Osteocyte (in vitro differentiated cells): ENCODE measurements at regions not wholly inside any gene's neighbourhood (a gene's known extent, or its start where the extent isn't known, plus 50 kb on each side); places are given as distances from the start of the nearest gene placed in this dataset.

Experiments
- DNase-seq: peaks from one replicate; pipeline ENCODE4 v3.0.0; 2021; ENCODE audit warnings: mixed read lengths; ENCODE audit not compliant: unreplicated experiment; ENCODE audit errors: extremely low spot score
- H3K27ac Mint-ChIP-seq: one replicate; pipeline ENCODE4 v1.8.0; 2021; ENCODE audit warnings: mild to moderate bottlenecking, mixed read lengths; ENCODE audit not compliant: unreplicated experiment
- H3K27me3 Mint-ChIP-seq: one replicate; pipeline ENCODE4 v1.8.0; 2021; ENCODE audit warnings: mixed read lengths; ENCODE audit not compliant: unreplicated experiment
- H3K36me3 Mint-ChIP-seq: one replicate; pipeline ENCODE4 v1.8.0; 2021; ENCODE audit warnings: mixed read lengths; ENCODE audit not compliant: unreplicated experiment
- H3K4me1 Mint-ChIP-seq: one replicate; pipeline ENCODE4 v1.8.0; 2021; ENCODE audit warnings: mixed read lengths; ENCODE audit not compliant: unreplicated experiment
- H3K4me3 Mint-ChIP-seq: one replicate; pipeline ENCODE4 v1.8.0; 2021; ENCODE audit warnings: mild to moderate bottlenecking, moderate library complexity, mixed read lengths; ENCODE audit not compliant: unreplicated experiment
- H3K9me3 Mint-ChIP-seq: one replicate; pipeline ENCODE4 v1.8.0; 2021; ENCODE audit warnings: mixed read lengths; ENCODE audit not compliant: unreplicated experiment
- TF ChIP-seq, protein P1 (sequence below): fragments of 200-600 bp; sonication (generic); IDR thresholded peaks from 2 replicates; pipeline ENCODE4 v1.5.0; 2021; ENCODE audit warnings: antibody characterized with exemption, mild to moderate bottlenecking, moderate library complexity

DNA sequence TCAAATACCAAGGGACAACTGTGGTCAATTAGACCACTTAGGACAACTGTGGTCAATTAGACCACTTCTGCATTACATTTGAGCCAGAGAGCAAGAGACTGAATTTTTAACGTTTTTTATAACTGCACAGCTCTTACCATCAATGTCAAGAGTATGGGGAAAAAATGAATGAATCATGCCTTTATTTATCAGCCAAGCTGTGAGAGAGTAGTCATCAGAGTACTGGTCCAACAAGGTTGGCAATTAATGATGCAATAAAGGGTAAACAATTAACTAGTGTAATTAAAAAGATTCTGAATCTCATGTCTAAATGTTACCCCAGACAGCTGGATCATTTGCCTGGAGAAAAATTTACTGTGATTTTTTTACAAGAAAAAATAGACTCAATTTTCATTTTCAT is 381.1 kb downstream of the LIG4 start:
- H3K9me3 Mint-ChIP-seq, result no peaks in the 10 kb centered on the region
- DNase-seq, result no peak
- H3K36me3 Mint-ChIP-seq, result no peaks in the 10 kb centered on the region
- TF ChIP-seq, protein P1, sequence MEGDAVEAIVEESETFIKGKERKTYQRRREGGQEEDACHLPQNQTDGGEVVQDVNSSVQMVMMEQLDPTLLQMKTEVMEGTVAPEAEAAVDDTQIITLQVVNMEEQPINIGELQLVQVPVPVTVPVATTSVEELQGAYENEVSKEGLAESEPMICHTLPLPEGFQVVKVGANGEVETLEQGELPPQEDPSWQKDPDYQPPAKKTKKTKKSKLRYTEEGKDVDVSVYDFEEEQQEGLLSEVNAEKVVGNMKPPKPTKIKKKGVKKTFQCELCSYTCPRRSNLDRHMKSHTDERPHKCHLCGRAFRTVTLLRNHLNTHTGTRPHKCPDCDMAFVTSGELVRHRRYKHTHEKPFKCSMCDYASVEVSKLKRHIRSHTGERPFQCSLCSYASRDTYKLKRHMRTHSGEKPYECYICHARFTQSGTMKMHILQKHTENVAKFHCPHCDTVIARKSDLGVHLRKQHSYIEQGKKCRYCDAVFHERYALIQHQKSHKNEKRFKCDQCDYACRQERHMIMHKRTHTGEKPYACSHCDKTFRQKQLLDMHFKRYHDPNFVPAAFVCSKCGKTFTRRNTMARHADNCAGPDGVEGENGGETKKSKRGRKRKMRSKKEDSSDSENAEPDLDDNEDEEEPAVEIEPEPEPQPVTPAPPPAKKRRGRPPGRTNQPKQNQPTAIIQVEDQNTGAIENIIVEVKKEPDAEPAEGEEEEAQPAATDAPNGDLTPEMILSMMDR, result no peak
- H3K4me1 Mint-ChIP-seq, result peaks cover 21% of the 10 kb centered on the region
- no peaks in the 10 kb centered on the region for H3K27me3 Mint-ChIP-seq
- H3K4me3 Mint-ChIP-seq, result no peak overlapping the region
- no peak overlapping the region for H3K27ac Mint-ChIP-seq

DNA sequence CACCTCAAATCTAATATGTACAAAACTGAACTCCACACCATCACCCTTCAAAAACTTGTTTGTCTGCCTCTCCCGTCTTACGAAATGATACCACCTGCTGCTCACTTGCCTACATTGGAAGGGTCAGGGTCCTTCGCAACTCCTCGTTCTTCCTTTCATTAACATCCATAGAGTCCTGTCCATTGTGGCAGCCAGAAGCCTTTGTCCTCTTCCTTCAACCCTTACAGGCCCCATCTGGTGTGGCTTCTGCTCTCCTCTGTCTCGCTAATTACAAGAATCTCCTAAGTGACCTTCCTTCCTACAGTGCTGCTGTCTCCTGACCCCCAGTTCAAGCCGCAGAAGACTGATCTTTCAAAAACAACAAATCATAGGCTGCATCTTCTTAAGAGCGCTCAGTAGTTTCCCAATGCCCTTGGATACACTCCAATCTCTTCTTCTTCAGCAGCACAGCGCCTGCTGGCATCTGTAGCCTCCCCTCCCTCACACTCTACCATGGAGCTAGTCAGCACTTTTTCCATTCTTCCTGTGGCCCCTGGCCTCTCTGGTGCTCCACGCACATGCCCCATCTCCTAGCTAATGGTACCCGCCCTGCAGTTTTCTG is 382.7 kb downstream of the LIG4 start:
- Mint-ChIP-seq H3K36me3 (no peaks in the 10 kb centered on the region), H3K27ac (no peak overlapping the region), H3K4me1 (peaks cover 21% of the 10 kb centered on the region), H3K27me3 (no peaks in the 10 kb centered on the region), H3K9me3 (no peaks in the 10 kb centered on the region), H3K4me3 (no peak overlapping the region)
- TF ChIP-seq, protein P1, result no peak
- DNase-seq, result no peak

DNA sequence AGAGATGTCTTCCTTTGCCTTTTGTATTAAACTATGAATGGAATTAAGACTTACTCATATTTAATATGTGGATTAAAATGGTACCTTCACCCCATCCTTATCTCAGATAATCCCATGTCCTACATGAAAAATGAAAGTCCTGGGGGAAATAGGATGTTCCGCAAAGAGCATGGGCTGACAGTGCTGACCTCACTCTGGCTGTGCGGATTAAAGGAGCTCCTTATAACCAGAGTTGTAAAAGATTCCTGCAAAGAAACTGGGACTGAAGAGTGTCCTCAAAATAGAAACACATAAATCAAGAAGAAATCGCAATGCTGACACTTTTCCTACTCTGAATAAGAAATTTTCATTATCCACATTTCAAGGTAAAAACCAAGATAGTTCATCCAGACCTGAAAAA is 384.5 kb downstream of the LIG4 start:
- no peaks in the 10 kb centered on the region for H3K27me3 Mint-ChIP-seq
- H3K9me3 Mint-ChIP-seq, result no peaks in the 10 kb centered on the region
- TF ChIP-seq, protein P1, result no peak
- DNase-seq, result no peak
- no peaks in the 10 kb centered on the region for H3K36me3 Mint-ChIP-seq
- H3K4me1 Mint-ChIP-seq, result peaks cover 21% of the 10 kb centered on the region
- H3K4me3 Mint-ChIP-seq, result no peak overlapping the region
- no peak overlapping the region for H3K27ac Mint-ChIP-seq

DNA sequence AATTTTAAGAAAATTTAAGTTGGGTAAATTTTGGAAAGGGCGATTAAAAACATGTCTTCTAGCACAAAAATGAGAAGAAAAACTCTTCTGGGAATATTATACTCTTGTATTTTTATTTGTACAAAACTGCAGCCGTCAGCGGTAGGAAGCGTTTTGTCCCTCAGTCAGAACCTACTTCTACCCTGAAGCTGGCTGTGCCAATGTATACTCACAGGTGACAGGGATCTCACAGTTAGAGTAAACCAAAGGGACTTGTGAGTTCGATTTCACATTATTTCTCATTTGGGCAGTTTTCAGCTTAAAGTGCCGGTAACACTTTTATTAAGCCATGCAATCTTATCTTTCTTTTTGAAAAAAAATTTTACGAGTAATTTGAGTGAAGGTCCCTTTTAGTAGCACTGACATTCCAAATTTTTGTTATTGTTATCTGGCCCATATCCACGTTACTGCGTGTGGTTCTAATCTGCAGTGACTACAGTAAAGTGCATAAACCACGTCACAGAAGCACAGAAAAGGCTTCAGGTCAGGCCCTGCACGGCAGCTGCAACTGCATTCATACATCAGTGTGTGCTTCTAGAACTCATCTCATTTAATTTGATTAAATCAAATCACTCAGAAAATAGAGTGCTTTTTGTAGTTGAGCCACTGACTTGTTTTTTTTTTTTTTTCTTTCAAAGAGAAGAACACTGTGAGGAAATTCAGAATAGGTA is 387.3 kb downstream of the LIG4 start:
- no peak for DNase-seq
- Mint-ChIP-seq H3K4me3 (no peak overlapping the region), H3K36me3 (no peaks in the 10 kb centered on the region), H3K27me3 (no peaks in the 10 kb centered on the region), H3K9me3 (no peaks in the 10 kb centered on the region), H3K4me1 (peaks cover 4% of the 10 kb centered on the region), H3K27ac (no peak overlapping the region)
- TF ChIP-seq, protein P1, result no peak

DNA sequence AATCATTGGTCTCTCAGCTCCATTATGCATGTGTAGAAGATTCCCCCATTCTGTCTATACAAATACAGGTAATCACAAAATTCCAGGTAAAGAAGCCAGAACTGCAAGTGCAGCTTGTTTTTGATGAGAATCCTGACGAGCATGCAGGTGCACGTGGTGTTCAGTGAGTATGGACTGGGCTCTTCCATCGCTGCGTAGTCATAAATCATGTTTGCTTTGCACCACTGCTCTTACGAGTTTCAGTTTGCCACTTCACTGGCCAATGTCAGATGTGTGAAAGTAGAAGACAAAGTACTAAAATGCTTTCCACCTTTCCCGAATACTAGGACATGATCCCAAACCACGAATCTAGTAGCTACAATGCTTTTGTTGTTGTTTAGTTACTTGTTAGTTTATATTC is 390.7 kb downstream of the LIG4 start:
- no peaks in the 10 kb centered on the region for H3K27me3 Mint-ChIP-seq
- DNase-seq, result no peak
- no peak overlapping the region for H3K4me3 Mint-ChIP-seq
- H3K9me3 Mint-ChIP-seq, result no peaks in the 10 kb centered on the region
- TF ChIP-seq, protein P1, result no peak
- H3K27ac Mint-ChIP-seq, result no peak overlapping the region
- no peaks in the 10 kb centered on the region for H3K4me1 Mint-ChIP-seq
- no peaks in the 10 kb centered on the region for H3K36me3 Mint-ChIP-seq
